ENCODE measurements at regions not wholly inside any gene's neighbourhood (a gene's known extent, or its start where the extent isn't known, plus 50 kb on each side); places are given as distances from the start of the nearest gene placed in this dataset.

DNA sequence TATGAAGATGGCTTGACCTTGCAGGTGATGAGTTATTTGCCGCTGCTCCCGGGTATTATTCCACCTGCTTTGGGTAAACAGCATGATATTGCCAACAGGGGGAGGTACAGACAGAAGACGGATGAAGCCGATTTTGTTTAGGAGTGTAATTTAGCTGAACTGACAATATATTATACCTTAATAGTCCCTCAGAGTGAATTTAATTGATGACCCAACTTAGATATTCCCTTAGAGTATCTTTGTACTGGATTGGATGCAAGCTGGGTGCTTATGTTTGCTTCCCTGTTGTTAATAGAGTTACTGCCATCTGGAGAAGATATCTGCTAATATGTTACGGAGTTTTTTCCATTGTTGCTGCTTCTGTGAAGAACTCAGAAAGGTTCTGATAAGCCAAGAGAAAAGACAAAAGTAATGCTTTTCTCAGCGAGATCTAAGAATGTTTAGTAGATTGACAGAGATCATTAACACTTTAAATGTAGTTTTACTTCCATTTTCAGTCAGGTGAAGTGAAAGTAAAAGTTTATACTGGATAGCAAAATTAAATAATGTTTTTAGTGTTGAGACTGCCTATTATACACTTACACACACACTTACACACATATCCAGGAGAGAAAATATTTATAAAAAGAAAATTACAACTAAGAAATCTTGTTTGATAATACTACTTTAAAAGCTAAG is 2220.8 kb upstream of the PCDH20 start:
- TF ChIP-seq SRF (IDR thresholded peaks at IDR 0.05; ENCODE audit: low read depth) (no peak), SP1 (IDR thresholded peaks at IDR 0.05; ENCODE audit: low read depth) (no peak), ZNF274 (IDR thresholded peaks at IDR 0.05; ENCODE audit: low read depth, low read length) (no peak), EZH2 (IDR thresholded peaks at IDR 0.05) (no peak), JUND (IDR thresholded peaks at IDR 0.05) (no peak), POLR2A (IDR thresholded peaks at IDR 0.05; ENCODE audit: borderline replicate concordance, extremely low read depth, insufficient read depth, insufficient read length) (no peak), ZFX (IDR thresholded peaks at IDR 0.05) (no peak), CEBPB (IDR thresholded peaks at IDR 0.05; ENCODE audit: low read depth) (no peak), POLR2AphosphoS5 (IDR thresholded peaks at IDR 0.05; ENCODE audit: low read depth, low read length) (no peak), EGR1 (IDR thresholded peaks at IDR 0.05; ENCODE audit: low read depth) (no peak), RAD21 (IDR thresholded peaks at IDR 0.05; ENCODE audit: low read depth) (peak; percentile 34; the same call in 1 of the 2 replicates), ELF1 (IDR thresholded peaks at IDR 0.05; ENCODE audit: borderline replicate concordance, low read depth) (no peak), SIN3A (IDR thresholded peaks at IDR 0.05; ENCODE audit: low read depth) (no peak)
- TF ChIP-seq, protein P1, sequence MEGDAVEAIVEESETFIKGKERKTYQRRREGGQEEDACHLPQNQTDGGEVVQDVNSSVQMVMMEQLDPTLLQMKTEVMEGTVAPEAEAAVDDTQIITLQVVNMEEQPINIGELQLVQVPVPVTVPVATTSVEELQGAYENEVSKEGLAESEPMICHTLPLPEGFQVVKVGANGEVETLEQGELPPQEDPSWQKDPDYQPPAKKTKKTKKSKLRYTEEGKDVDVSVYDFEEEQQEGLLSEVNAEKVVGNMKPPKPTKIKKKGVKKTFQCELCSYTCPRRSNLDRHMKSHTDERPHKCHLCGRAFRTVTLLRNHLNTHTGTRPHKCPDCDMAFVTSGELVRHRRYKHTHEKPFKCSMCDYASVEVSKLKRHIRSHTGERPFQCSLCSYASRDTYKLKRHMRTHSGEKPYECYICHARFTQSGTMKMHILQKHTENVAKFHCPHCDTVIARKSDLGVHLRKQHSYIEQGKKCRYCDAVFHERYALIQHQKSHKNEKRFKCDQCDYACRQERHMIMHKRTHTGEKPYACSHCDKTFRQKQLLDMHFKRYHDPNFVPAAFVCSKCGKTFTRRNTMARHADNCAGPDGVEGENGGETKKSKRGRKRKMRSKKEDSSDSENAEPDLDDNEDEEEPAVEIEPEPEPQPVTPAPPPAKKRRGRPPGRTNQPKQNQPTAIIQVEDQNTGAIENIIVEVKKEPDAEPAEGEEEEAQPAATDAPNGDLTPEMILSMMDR (IDR thresholded peaks at IDR 0.05 in 2 of 3, conservative IDR thresholded peaks at IDR 0.05 in 1 of 3; ENCODE audit: borderline replicate concordance in 1 of 3, insufficient read depth in 1 of 3, low read depth in 2 of 3, low read length in 2 of 3), result peak; percentile 16 to 56 (median 51); a peak in 3 of 6 replicates

Measured in HCT116 (cell line).